Thymus (tissue), 11 donors: ENCODE measurements at regions not wholly inside any gene's neighbourhood (a gene's known extent, or its start where the extent isn't known, plus 50 kb on each side); places are given as distances from the start of the nearest gene placed in this dataset.
"Not testable (repeated sequence)": the region's sequence is repeated elsewhere in the genome, so short reads cannot be mapped to it uniquely, and the experiment has no call there.

Experiments
- DNase-seq, 9 donors: peaks; one replicate each; pipeline ENCODE4 v3.0.0-alpha.2; 2013; ENCODE audit warnings: low spot score in 9 of 9, low read depth in 6 of 9, missing footprints in 1 of 9
- H3K27ac ChIP-seq, 2 donors: one replicate each; pipeline ENCODE4 v1.5.1; 2013; ENCODE audit warnings: control low read depth in 1 of 2, low read depth in 1 of 2, low read length in 1 of 2, mild to moderate bottlenecking in 1 of 2, moderate library complexity in 1 of 2
- H3K27me3 ChIP-seq, 2 donors: one replicate each; pipeline ENCODE4 v1.5.1; 2013; ENCODE audit warnings: low read length in 1 of 2; ENCODE audit not compliant: control insufficient read depth in 2 of 2, insufficient read depth in 1 of 2
- H3K36me3 ChIP-seq, 2 donors: one replicate each; pipeline ENCODE4 v1.5.1; 2013; ENCODE audit warnings: low read length in 1 of 2, mild to moderate bottlenecking in 1 of 2, moderate library complexity in 1 of 2; ENCODE audit not compliant: control insufficient read depth in 2 of 2, insufficient read depth in 2 of 2
- H3K4me1 ChIP-seq, 2 donors: one replicate each; pipeline ENCODE4 v1.5.1; 2013; ENCODE audit warnings: low read length in 2 of 2; ENCODE audit not compliant: control insufficient read depth in 2 of 2, insufficient read depth in 2 of 2
- H3K4me3 ChIP-seq, 2 donors: one replicate each; pipeline ENCODE4 v1.5.1; 2013; ENCODE audit warnings: low read length in 2 of 2, control low read depth in 1 of 2, mild to moderate bottlenecking in 1 of 2
- H3K9me3 ChIP-seq, 2 donors: one replicate each; pipeline ENCODE4 v1.5.1; 2013; ENCODE audit warnings: low read length in 1 of 2, mild to moderate bottlenecking in 1 of 2; ENCODE audit not compliant: control insufficient read depth in 2 of 2, insufficient read depth in 1 of 2
- WGBS: extraction: QIAGEN DNeasy Blood & Tissue Kit; methylation state at CpG from one replicate; pipeline ENCODE4 v1.1.7; 2013; 5-methylcytosine and 5-hydroxymethylcytosine counted together
- donor health status: healthy.

DNA sequence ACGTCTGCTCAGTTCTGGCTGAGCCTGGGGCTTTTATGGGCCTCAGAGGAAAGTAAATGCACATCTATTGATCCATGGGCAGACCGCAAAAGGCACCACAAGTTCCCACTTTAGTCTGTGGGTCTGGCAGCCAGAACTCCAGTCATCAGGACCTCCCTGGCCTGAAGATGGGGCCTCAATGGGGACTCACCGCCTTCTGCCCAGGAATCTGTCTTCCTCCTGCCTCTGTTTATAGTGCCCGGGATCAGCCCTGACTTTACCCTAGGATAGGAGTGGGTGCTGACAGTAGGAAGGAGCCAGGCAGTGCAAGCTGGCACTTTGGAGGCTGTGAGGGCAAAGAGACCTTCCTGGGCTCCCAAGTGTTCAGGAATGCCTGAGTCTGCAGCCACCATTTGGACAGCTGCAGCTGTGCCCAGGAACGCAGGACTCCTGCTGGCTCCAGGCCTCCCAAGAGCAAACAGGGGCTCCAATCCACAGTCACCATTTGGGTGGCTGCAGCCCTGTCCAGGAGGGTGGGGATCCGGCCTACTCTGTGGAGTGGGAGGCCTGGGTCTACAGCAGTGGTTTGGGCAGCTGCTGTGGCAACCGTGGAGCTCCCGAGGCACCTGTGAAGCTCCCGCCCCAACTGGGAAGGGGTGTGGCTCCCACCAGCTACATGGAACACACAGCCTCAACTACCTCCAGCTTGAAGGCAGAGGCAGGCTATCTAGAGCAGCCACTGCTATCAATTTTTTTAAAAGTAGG is 1440.9 kb upstream of the ADGRL3 start:
- no peak for DNase-seq
- Histone ChIP-seq H3K36me3 (no peaks in the 10 kb centered on the region), H3K27ac (no peak overlapping the region), H3K27me3 (no peaks in the 10 kb centered on the region), H3K4me1 (no peaks in the 10 kb centered on the region), H3K9me3 (peaks cover 0 to 10% of the 10 kb centered on the region in 2 donors), H3K4me3 (no peak overlapping the region)
- WGBS: 84% methylated on average over 9 of the region's 9 CpGs

DNA sequence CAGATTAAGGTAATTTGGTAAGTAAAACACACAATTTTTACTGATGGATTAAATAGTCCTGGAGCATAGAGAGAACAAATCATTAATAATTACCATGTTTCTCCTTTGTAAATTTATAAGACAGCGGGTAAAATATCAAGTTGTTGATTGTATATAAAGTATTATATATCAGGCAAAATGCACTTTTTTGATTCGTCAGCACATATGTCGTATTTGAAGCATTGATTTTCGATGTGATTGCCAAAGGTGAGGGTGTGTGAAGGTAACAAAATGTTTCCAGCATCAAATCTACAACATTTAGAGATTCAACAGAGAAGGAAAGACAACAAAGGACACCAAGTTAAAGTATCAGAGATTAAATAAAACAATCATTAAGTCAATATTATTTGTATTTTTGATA is 1437.8 kb upstream of the ADGRL3 start:
- Histone ChIP-seq H3K4me1 (no peaks in the 10 kb centered on the region), H3K4me3 (no peak overlapping the region), H3K36me3 (no peaks in the 10 kb centered on the region), H3K9me3 (peaks cover 0 to 10% of the 10 kb centered on the region in 2 donors), H3K27me3 (no peaks in the 10 kb centered on the region), H3K27ac (no peak overlapping the region)
- no peak for DNase-seq
- WGBS: 95% methylated on average over 4 of the region's 4 CpGs

DNA sequence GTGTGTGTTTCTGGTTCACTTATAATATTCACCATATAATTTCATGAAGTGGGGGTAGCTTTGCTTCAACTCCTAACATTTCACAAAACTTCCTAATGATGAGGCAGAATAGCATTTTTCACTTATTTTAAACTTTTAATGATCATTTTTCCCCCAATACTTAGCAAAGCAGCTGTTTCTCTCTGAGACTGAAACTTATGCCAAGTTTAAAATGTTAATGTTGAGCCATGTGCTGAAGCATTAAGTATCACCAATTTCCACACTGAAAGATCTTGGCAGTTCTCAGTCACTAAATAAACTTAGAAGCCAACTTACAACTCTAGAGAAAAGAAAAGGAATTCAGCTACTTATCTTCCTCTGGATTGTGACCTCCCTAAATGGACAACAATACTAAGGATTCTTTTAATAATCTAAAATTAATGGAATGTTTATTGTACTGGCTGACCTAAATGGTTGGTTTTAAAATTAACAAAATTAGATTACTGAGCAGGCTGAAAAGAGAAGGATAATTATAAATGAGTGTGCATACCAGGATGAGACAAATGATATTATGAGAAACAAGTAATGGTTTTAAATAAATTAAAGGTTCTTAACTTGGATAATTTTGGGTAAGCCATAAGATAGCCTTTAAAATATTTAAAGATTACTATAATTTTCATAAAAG is 1429.4 kb upstream of the ADGRL3 start:
- Histone ChIP-seq H3K4me3 (no peak overlapping the region), H3K9me3 (no peaks in the 10 kb centered on the region), H3K36me3 (no peaks in the 10 kb centered on the region), H3K4me1 (no peaks in the 10 kb centered on the region), H3K27ac (no peak overlapping the region), H3K27me3 (no peaks in the 10 kb centered on the region)
- DNase-seq: no peak

DNA sequence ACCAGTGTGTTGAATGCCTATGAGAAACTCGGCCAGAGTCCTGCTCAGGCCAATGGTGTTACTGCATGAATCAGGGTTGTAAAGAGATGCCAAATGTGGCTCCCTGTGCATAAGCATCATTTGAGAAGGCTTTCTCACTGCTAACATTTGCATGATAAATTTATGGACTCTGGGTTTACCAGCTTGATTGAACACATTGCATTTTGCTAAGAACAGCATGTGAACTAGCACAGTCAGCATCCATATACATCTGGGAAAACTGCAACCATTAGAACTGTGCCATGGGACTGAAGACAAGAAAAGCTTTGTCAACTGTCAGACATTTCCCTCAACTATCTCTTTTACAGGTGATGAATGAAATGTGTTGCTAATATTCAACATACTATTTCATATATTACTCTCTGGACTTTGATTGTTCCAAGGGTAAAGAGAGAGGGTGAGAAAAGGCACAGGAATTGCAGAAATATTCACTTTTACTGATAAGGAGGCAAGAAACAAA is 1427.4 kb upstream of the ADGRL3 start:
- WGBS: 95% methylated on average over 1 of the region's 1 CpG
- no peaks in the 10 kb centered on the region for H3K9me3 ChIP-seq
- H3K4me3 ChIP-seq: no peak overlapping the region
- DNase-seq: no peak
- H3K4me1 ChIP-seq: no peaks in the 10 kb centered on the region
- no peaks in the 10 kb centered on the region for H3K36me3 ChIP-seq
- no peak overlapping the region for H3K27ac ChIP-seq
- no peaks in the 10 kb centered on the region for H3K27me3 ChIP-seq

DNA sequence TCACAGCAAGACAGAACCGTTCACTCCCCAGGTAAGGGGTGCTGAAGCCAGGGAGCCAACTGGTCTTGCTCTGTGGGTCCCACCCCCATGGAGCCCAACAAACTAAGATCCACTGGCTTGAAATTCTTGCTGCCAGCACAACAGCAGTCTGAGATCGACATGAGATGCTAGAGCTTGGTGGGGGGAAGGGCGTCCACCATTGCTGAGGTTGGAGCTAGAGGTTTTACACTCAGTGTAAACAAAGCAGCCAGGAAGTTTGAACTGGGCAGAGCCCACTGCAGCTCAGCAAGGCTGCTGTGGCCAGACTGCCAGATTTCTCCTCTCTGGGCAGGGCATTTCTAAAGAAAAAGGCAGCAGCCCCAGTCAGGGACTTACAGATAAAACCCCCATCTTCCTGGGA is 1419.9 kb upstream of the ADGRL3 start:
- WGBS: 91% methylated on average over 3 of the region's 3 CpGs
- H3K4me3 ChIP-seq, H3K9me3 ChIP-seq, H3K36me3 ChIP-seq, DNase-seq, H3K4me1 ChIP-seq, H3K27me3 ChIP-seq, H3K27ac ChIP-seq: not testable (repeated sequence)

DNA sequence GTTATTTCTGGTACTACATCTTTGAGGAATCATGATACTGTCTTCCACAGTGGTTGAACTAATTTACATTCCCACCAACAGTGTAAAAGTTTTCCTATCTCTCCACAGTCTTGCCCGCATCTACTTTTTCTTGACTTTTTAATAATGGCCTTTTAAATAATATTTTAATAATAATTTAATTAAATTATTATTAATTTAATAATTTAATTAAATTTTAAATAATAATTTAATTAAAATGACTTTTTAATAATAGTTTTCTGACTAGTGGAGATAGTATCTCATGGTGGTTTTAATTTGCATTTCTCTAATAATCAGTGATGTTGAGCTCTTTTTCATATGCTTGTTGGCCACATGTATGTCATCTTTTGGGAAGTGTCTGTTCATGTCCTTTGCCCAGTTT is 1395.0 kb upstream of the ADGRL3 start:
- Histone ChIP-seq H3K4me1 (no peaks in the 10 kb centered on the region), H3K9me3 (no peaks in the 10 kb centered on the region), H3K36me3 (no peaks in the 10 kb centered on the region), H3K4me3 (no peak overlapping the region), H3K27me3 (no peaks in the 10 kb centered on the region), H3K27ac (no peak overlapping the region)
- DNase-seq: no peak
- WGBS: 100% methylated on average over 1 of the region's 1 CpG

DNA sequence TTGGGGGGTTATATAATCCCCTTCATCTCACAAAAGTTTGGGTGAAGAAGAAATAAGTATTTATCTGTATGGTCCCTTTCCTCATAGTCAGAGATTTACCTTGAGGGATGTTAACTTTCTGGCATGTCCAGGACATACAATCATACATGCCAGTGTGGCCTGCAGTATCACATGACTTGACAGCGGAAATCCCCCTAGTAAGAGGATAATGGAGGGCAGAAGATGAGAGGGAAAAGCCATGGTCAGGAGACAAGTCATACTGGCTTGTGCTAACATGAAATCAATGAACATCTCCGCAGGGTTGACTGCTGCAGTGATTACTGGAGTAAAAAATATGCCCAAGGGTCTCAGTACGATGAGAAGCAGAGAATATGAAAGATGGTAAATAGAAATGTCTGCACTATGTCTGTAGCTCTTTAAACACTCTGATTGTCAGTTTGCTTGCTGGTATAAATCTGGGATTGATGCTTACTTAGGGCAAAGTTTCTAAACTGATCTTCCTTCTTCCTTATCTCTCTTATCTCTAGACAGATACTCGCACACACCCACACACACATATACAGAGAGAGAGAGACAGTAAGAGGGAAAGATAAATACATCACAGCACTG is 1385.6 kb upstream of the ADGRL3 start:
- no peaks in the 10 kb centered on the region for H3K9me3 ChIP-seq
- no peak overlapping the region for H3K27ac ChIP-seq
- WGBS: 68% methylated on average over 4 of the region's 4 CpGs
- H3K4me3 ChIP-seq: no peak overlapping the region
- peak in 1 of 9 donors; percentile 11 for DNase-seq
- H3K27me3 ChIP-seq: no peaks in the 10 kb centered on the region
- no peaks in the 10 kb centered on the region for H3K4me1 ChIP-seq
- H3K36me3 ChIP-seq: no peaks in the 10 kb centered on the region

DNA sequence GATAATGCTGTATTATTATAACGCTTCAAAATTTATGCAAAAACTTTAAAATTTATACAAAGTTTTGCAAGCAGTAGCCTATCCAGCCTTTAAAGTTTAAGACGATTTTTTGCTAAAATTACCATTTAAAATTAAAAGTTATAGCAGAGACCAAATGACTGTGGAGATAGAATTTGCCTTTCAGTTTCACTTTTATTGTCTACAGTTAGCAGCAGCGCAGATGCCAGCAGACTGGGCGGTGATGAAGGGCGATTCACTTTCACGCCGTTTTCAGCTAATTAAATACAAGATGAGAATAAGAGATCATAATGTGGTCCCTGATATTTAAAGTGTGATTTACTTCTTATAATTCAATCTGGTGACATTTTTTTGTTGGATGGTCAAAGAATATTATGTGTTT is 1381.5 kb upstream of the ADGRL3 start:
- peak in 4 of 9 donors; percentile 0 to 37 (median 8) for DNase-seq
- WGBS: 26% methylated on average over 7 of the region's 7 CpGs

DNA sequence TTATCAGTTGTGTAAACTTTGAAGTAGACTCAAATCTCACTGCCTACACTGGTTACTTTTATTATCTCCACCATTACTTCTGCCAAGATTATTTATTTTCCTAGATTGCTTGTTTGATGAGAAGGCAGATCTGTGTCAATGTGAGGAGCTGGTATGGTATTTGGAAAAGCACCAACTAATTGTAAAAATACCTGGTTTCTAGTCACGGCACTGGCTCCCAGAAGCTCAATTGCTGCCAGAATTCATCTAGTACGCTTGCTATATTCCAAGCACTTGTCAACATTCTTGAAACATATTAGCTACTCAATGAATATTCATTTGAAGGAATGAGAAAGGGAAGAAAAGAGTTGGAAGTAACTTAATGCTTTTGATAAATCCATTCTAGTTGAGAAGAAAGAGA is 1376.8 kb upstream of the ADGRL3 start:
- Histone ChIP-seq H3K27ac (no peak overlapping the region), H3K4me1 (no peaks in the 10 kb centered on the region), H3K4me3 (no peak overlapping the region), H3K27me3 (no peaks in the 10 kb centered on the region), H3K36me3 (no peaks in the 10 kb centered on the region), H3K9me3 (no peaks in the 10 kb centered on the region)
- 71% methylated on average over 2 of the region's 2 CpGs for WGBS
- DNase-seq: no peak

More for the DNA sequence above, 1381.5 kb upstream of the ADGRL3 start:
- Histone ChIP-seq H3K27me3 (no peaks in the 10 kb centered on the region), H3K4me3 (peak overlapping the region in 1 of 2 donors; percentile 39), H3K4me1 (no peaks in the 10 kb centered on the region), H3K9me3 (no peaks in the 10 kb centered on the region), H3K27ac (no peak overlapping the region), H3K36me3 (no peaks in the 10 kb centered on the region)
